Activated T-helper 1 cell treated with anti-CD3 and anti-CD28 coated beads, Interleukin-2, amount 50 U/mL, for 16 hours (primary cell): ENCODE measurements at regions not wholly inside any gene's neighbourhood (a gene's known extent, or its start where the extent isn't known, plus 50 kb on each side); places are given as distances from the start of the nearest gene placed in this dataset.
"Not testable (repeated sequence)": the region's sequence is repeated elsewhere in the genome, so short reads cannot be mapped to it uniquely, and the experiment has no call there.

Experiments
- DNase-seq, 2 donors: peaks; one replicate each; pipeline ENCODE4 v3.0.0-alpha.2; 2020; ENCODE audit warnings: low read depth in 1 of 2, low spot score in 1 of 2

GRCh38 chr6:16909658-16910360 lies 148.5 kb upstream of the ATXN1 start:
- no peak for DNase-seq

GRCh38 chr6:16907991-16908390 lies 146.7 kb upstream of the ATXN1 start:
- DNase-seq: no peak

- no peak for DNase-seq
These were observed 143.7 kb upstream of the ATXN1 start for GRCh38 chr6:16904957-16905356.

- no peak for DNase-seq
These were observed 142.2 kb upstream of the ATXN1 start for GRCh38 chr6:16903470-16903869.

GRCh38 chr6:16902502-16902901 lies 141.2 kb upstream of the ATXN1 start:
- DNase-seq: no peak

GRCh38 chr6:16901782-16902181 lies 140.5 kb upstream of the ATXN1 start:
- no peak for DNase-seq

- DNase-seq: no peak
These were observed 140.0 kb upstream of the ATXN1 start for GRCh38 chr6:16901306-16901705.

GRCh38 chr6:16898640-16899396 lies 137.6 kb upstream of the ATXN1 start:
- DNase-seq: no peak

- no peak for DNase-seq
These were observed 136.4 kb upstream of the ATXN1 start for GRCh38 chr6:16897669-16898068.

GRCh38 chr6:16894301-16894700 lies 133.0 kb upstream of the ATXN1 start:
- DNase-seq: no peak

GRCh38 chr6:16891110-16891509 lies 129.8 kb upstream of the ATXN1 start:
- DNase-seq: not testable (repeated sequence)

GRCh38 chr6:16885411-16886160 lies 124.3 kb upstream of the ATXN1 start:
- DNase-seq: no peak

GRCh38 chr6:16884526-16884925 lies 123.3 kb upstream of the ATXN1 start:
- DNase-seq: no peak

GRCh38 chr6:16883414-16883813 lies 122.2 kb upstream of the ATXN1 start:
- no peak for DNase-seq

- DNase-seq: no peak
These were observed 121.0 kb upstream of the ATXN1 start for GRCh38 chr6:16882230-16882629.

- not testable (repeated sequence) for DNase-seq
These were observed 115.6 kb upstream of the ATXN1 start for GRCh38 chr6:16876852-16877251.

GRCh38 chr6:16876201-16876600 lies 114.9 kb upstream of the ATXN1 start:
- DNase-seq: no peak

GRCh38 chr6:16873698-16874097 lies 112.4 kb upstream of the ATXN1 start:
- no peak for DNase-seq

GRCh38 chr6:16872543-16873235 lies 111.4 kb upstream of the ATXN1 start:
- DNase-seq: no peak

- no peak for DNase-seq
These were observed 109.8 kb upstream of the ATXN1 start for GRCh38 chr6:16871047-16871446.

GRCh38 chr6:16868968-16869367 lies 107.7 kb upstream of the ATXN1 start:
- no peak for DNase-seq
